Mesothelial cell of epicardium (in vitro differentiated cells): ENCODE measurements at regions not wholly inside any gene's neighbourhood (a gene's known extent, or its start where the extent isn't known, plus 50 kb on each side); places are given as distances from the start of the nearest gene placed in this dataset.

Source experiments
- DNase-seq, 2 experiments: peaks; one replicate each; pipeline ENCODE4 v3.0.0; 2021; ENCODE audit warnings: low spot score in 2 of 2; ENCODE audit not compliant: unreplicated experiment in 2 of 2
- H3K27ac Mint-ChIP-seq: 2 replicates; pipeline ENCODE4 v1.8.0; 2021; ENCODE audit warnings: mixed read lengths
- H3K27me3 Mint-ChIP-seq: 2 replicates; pipeline ENCODE4 v1.8.0; 2021; ENCODE audit warnings: low read depth, mixed read lengths
- H3K36me3 Mint-ChIP-seq: 2 replicates; pipeline ENCODE4 v1.8.0; 2021; ENCODE audit warnings: mixed read lengths
- H3K4me1 Mint-ChIP-seq: 2 replicates; pipeline ENCODE4 v1.8.0; 2021; ENCODE audit warnings: mixed read lengths
- H3K4me3 Mint-ChIP-seq: 2 replicates; pipeline ENCODE4 v1.8.0; 2021; ENCODE audit warnings: mild to moderate bottlenecking, moderate library complexity, mixed read lengths
- H3K9me3 Mint-ChIP-seq: 2 replicates; pipeline ENCODE4 v1.8.0; 2021; ENCODE audit warnings: mixed read lengths
- CTCF ChIP-seq: fragments of 200-600 bp; sonication (generic); IDR thresholded peaks from one replicate; pipeline ENCODE4 v1.5.0; 2021; ENCODE audit warnings: antibody characterized with exemption; ENCODE audit not compliant: unreplicated experiment

- Mint-ChIP-seq H3K36me3 (no peaks in the 10 kb centered on the region), H3K27me3 (no peaks in the 10 kb centered on the region), H3K9me3 (peaks cover 6% of the 10 kb centered on the region), H3K4me1 (no peaks in the 10 kb centered on the region), H3K27ac (no peak overlapping the region), H3K4me3 (no peak overlapping the region)
- TF ChIP-seq CTCF: no peak
- no peak for DNase-seq
These were observed 985.6 kb upstream of the GHITM start for GRCh38 chr10:83153714-83154113.

GRCh38 chr10:83164156-83164555 lies 975.2 kb upstream of the GHITM start:
- Mint-ChIP-seq H3K4me1 (no peaks in the 10 kb centered on the region), H3K27me3 (no peaks in the 10 kb centered on the region), H3K36me3 (no peaks in the 10 kb centered on the region), H3K4me3 (no peak overlapping the region), H3K9me3 (no peaks in the 10 kb centered on the region), H3K27ac (no peak overlapping the region)
- DNase-seq: no peak
- no peak for TF ChIP-seq CTCF

- TF ChIP-seq CTCF: no peak
- Mint-ChIP-seq H3K27me3 (no peaks in the 10 kb centered on the region), H3K27ac (no peak overlapping the region), H3K4me1 (no peaks in the 10 kb centered on the region), H3K36me3 (no peaks in the 10 kb centered on the region), H3K9me3 (no peaks in the 10 kb centered on the region), H3K4me3 (no peak overlapping the region)
- no peak for DNase-seq
These were observed 974.0 kb upstream of the GHITM start for GRCh38 chr10:83165265-83165664.

- Mint-ChIP-seq H3K4me1 (no peaks in the 10 kb centered on the region), H3K27me3 (no peaks in the 10 kb centered on the region), H3K27ac (no peak overlapping the region), H3K9me3 (peaks cover 5% of the 10 kb centered on the region), H3K4me3 (no peak overlapping the region), H3K36me3 (no peaks in the 10 kb centered on the region)
- no peak for TF ChIP-seq CTCF
- no peak for DNase-seq
These were observed 973.0 kb upstream of the GHITM start for GRCh38 chr10:83166344-83166743.

GRCh38 chr10:83167081-83167480 lies 972.2 kb upstream of the GHITM start:
- Mint-ChIP-seq H3K4me1 (no peaks in the 10 kb centered on the region), H3K4me3 (no peak overlapping the region), H3K27me3 (no peaks in the 10 kb centered on the region), H3K27ac (no peak overlapping the region), H3K9me3 (peaks cover 8% of the 10 kb centered on the region), H3K36me3 (no peaks in the 10 kb centered on the region)
- DNase-seq: no peak
- no peak for TF ChIP-seq CTCF

- H3K4me3 Mint-ChIP-seq: no peak overlapping the region
- TF ChIP-seq CTCF: no peak
- H3K4me1 Mint-ChIP-seq: no peaks in the 10 kb centered on the region
- peaks cover 38% of the 10 kb centered on the region for H3K9me3 Mint-ChIP-seq
- no peak for DNase-seq
- no peaks in the 10 kb centered on the region for H3K36me3 Mint-ChIP-seq
- H3K27me3 Mint-ChIP-seq: no peaks in the 10 kb centered on the region
- no peak overlapping the region for H3K27ac Mint-ChIP-seq
These were observed 962.4 kb upstream of the GHITM start for GRCh38 chr10:83176901-83177300.
